DOHH2 (cell line): ENCODE measurements at regions not wholly inside any gene's neighbourhood (a gene's known extent, or its start where the extent isn't known, plus 50 kb on each side); places are given as distances from the start of the nearest gene placed in this dataset.

ENCODE experiments used
- CTCF ChIP-seq: fragments of 200-600 bp; sonication (generic); IDR thresholded peaks from one replicate; pipeline ENCODE4 v1.5.1; 2014; ENCODE audit warnings: antibody characterized with exemption, mild to moderate bottlenecking, low read depth, low read length; ENCODE audit not compliant: poor library complexity, severe bottlenecking
- EZH2phosphoT487 ChIP-seq: fragments of 200-600 bp; sonication (generic); IDR thresholded peaks from 2 replicates; pipeline ENCODE4 v1.6.1; 2017; ENCODE audit warnings: borderline replicate concordance, mild to moderate bottlenecking, antibody characterized with exemption, low read length, moderate library complexity, mixed read lengths

GRCh38 chr13:76314495-76314894 is 571.7 kb downstream of the KCTD12 start:
- TF ChIP-seq CTCF (no peak), EZH2phosphoT487 (no peak)
